H1 (cell line): ENCODE measurements at regions not wholly inside any gene's neighbourhood (a gene's known extent, or its start where the extent isn't known, plus 50 kb on each side); places are given as distances from the start of the nearest gene placed in this dataset.

Source experiments
- BACH1 ChIP-seq: IDR thresholded peaks from 2 replicates; pipeline ENCODE4 v1.6.1; 2012; ENCODE audit warnings: low read length, improper control_type of control experiment
- CHD2 ChIP-seq: IDR thresholded peaks from 2 replicates; pipeline ENCODE4 v1.6.1; 2012; ENCODE audit warnings: low read length, improper control_type of control experiment
- EZH2 ChIP-seq: fragments of 200-600 bp; sonication (generic); IDR thresholded peaks from 2 replicates; pipeline ENCODE4 v1.7.1; 2012; ENCODE audit warnings: low read depth, mild to moderate bottlenecking, moderate library complexity, low read length, inconsistent platforms; ENCODE audit not compliant: severe bottlenecking
- HDAC2 ChIP-seq, 2 experiments: fragments of 300-600 bp in 1 of 2; sonication (generic) in 1 of 2; IDR thresholded peaks; 2 replicates each; pipeline ENCODE4 v1.6.1; 2011 to 2012; ENCODE audit warnings: low read depth in 2 of 2, low read length in 2 of 2, mild to moderate bottlenecking in 2 of 2, moderate library complexity in 2 of 2, borderline replicate concordance in 1 of 2, inconsistent platforms in 1 of 2
- POLR2A ChIP-seq, 2 experiments: IDR thresholded peaks; 1 replicate in 1 of 2; 2 replicates in 1 of 2; pipeline ENCODE4 v1.6.1; 2011; ENCODE audit warnings: low read depth in 2 of 2, low read length in 2 of 2, mild to moderate bottlenecking in 2 of 2; ENCODE audit errors: control extremely low read depth in 1 of 2
- POLR2AphosphoS5 ChIP-seq: IDR thresholded peaks from 2 replicates; pipeline ENCODE4 v1.6.1; 2011; ENCODE audit warnings: low read depth, low read length
- SIX5 ChIP-seq: IDR thresholded peaks from 2 replicates; pipeline ENCODE4 v1.6.1; 2011; ENCODE audit warnings: mild to moderate bottlenecking, low read depth, low read length
- TBP ChIP-seq: IDR thresholded peaks from 2 replicates; pipeline ENCODE4 v1.6.1; 2011; ENCODE audit warnings: low read depth, low read length, improper control_type of control experiment
- ZNF274 ChIP-seq: IDR thresholded peaks from 2 replicates; pipeline ENCODE4 v1.7.0; 2012; ENCODE audit warnings: low read length, borderline replicate concordance; ENCODE audit errors: extremely low read depth
- TF ChIP-seq, protein P1 (sequence below): IDR thresholded peaks from 2 replicates; pipeline ENCODE4 v1.6.1; 2011; ENCODE audit warnings: low read depth, mild to moderate bottlenecking, low read length; ENCODE audit not compliant: insufficient read depth
- TF ChIP-seq, protein P2 (sequence below), 3 experiments: IDR thresholded peaks; 1 replicate in 2 of 3; 2 replicates in 1 of 3; pipeline versions ENCODE4 v1.5.1 to v1.6.1; 2011; ENCODE audit warnings: low read length in 3 of 3, mild to moderate bottlenecking in 3 of 3, inconsistent platforms in 2 of 3, low read depth in 1 of 3, moderate library complexity in 1 of 3; ENCODE audit not compliant: insufficient read depth in 1 of 3; ENCODE audit errors: control extremely low read depth in 1 of 3
- TF ChIP-seq, protein P3 (sequence below): IDR thresholded peaks from 2 replicates; pipeline ENCODE4 v1.6.1; 2012; ENCODE audit warnings: inconsistent platforms

DNA sequence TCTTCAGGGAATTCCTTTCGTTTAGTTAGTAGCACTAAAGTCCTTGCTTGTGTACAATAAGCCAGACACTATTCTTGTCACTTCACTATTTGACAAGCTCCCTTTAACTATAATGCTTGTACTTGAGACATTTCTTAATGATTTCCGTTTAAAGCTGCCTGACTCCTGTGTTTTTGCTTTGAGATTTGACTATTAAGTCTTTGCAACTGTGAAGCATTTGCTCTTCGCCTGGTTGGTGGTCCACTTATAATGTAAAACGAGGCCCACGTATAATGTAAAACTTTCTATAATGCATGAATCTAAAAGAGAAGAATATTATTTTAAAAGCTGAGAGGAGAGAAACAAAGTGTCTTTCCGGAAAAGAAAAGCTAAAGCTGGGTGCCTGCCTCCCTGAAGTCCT, 204.1 kb upstream of the FAM47C start:
- TF ChIP-seq EZH2 = no peak
- no peak for TF ChIP-seq ZNF274
- TF ChIP-seq, protein P1, sequence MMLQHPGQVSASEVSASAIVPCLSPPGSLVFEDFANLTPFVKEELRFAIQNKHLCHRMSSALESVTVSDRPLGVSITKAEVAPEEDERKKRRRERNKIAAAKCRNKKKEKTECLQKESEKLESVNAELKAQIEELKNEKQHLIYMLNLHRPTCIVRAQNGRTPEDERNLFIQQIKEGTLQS = no peak
- no peak for TF ChIP-seq POLR2AphosphoS5
- TF ChIP-seq, protein P2, sequence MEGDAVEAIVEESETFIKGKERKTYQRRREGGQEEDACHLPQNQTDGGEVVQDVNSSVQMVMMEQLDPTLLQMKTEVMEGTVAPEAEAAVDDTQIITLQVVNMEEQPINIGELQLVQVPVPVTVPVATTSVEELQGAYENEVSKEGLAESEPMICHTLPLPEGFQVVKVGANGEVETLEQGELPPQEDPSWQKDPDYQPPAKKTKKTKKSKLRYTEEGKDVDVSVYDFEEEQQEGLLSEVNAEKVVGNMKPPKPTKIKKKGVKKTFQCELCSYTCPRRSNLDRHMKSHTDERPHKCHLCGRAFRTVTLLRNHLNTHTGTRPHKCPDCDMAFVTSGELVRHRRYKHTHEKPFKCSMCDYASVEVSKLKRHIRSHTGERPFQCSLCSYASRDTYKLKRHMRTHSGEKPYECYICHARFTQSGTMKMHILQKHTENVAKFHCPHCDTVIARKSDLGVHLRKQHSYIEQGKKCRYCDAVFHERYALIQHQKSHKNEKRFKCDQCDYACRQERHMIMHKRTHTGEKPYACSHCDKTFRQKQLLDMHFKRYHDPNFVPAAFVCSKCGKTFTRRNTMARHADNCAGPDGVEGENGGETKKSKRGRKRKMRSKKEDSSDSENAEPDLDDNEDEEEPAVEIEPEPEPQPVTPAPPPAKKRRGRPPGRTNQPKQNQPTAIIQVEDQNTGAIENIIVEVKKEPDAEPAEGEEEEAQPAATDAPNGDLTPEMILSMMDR (IDR thresholded peaks at IDR 0.05; ENCODE audit: control extremely low read depth in 1 of 3, insufficient read depth in 1 of 3, low read depth in 1 of 3, low read length in 3 of 3) = no peak
- no peak for TF ChIP-seq TBP
- TF ChIP-seq, protein P3, sequence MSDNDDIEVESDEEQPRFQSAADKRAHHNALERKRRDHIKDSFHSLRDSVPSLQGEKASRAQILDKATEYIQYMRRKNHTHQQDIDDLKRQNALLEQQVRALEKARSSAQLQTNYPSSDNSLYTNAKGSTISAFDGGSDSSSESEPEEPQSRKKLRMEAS = no peak
- TF ChIP-seq HDAC2 (IDR thresholded peaks at IDR 0.05; ENCODE audit: borderline replicate concordance in 1 of 2, low read depth in 2 of 2, low read length in 2 of 2) = no peak
- no peak for TF ChIP-seq SIX5
- no peak for TF ChIP-seq CHD2
- no peak for TF ChIP-seq POLR2A (IDR thresholded peaks at IDR 0.05; ENCODE audit: control extremely low read depth in 1 of 2, low read depth in 2 of 2, low read length in 2 of 2)
- no peak for TF ChIP-seq BACH1
